OCI-LY1 (cell line): ENCODE measurements at regions not wholly inside any gene's neighbourhood (a gene's known extent, or its start where the extent isn't known, plus 50 kb on each side); places are given as distances from the start of the nearest gene placed in this dataset.

Experiments
- CTCF ChIP-seq: fragments of 200-600 bp; sonication (generic), shearing (Covaris generic); IDR thresholded peaks from 2 replicates; pipeline ENCODE4 v1.5.1; 2017; ENCODE audit warnings: mild to moderate bottlenecking, antibody characterized with exemption, low read length, moderate library complexity, mixed read lengths
- EZH2 ChIP-seq: fragments of 200-600 bp; sonication (generic), shearing (Covaris generic); IDR thresholded peaks from 2 replicates; pipeline ENCODE4 v1.8.0; 2017; ENCODE audit warnings: borderline replicate concordance, mixed run types, mild to moderate bottlenecking, antibody characterized with exemption, low read length, moderate library complexity, mixed read lengths

GRCh38 chr3:82208002-82208710 is 446.7 kb upstream of the GBE1 start:
- TF ChIP-seq CTCF (no peak), EZH2 (no peak)
